SIG-M5 treated with dmso at 0.1 percent for 504 hours (cell line): ENCODE measurements at regions not wholly inside any gene's neighbourhood (a gene's known extent, or its start where the extent isn't known, plus 50 kb on each side); places are given as distances from the start of the nearest gene placed in this dataset.
"Not testable (repeated sequence)": the region's sequence is repeated elsewhere in the genome, so short reads cannot be mapped to it uniquely, and the experiment has no call there.

Source experiments
- DNase-seq: peaks from one replicate; lab custom pipeline; 2025; ENCODE audit not compliant: unreplicated experiment; lab: John Stamatoyannopoulos, UW

DNA sequence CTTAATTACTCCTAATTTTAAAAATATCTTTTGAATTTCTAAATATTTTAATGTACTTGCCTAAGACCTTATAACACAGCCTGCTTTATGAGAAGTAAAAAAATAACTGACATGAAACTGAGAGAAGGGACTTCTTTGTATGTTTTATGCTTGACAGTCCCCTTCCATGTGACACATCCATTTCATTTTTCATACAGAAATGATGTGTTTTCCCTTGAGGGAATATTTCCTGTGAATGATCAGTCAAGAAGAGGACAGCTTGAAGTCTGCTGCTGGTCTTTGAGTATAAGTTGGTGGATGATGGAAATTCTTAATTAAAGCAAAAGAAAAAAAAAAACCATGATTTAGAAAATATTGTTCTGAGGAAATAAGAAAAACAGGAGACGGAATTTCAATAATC, 230.4 kb upstream of the KLHL1 start:
- DNase-seq: no peak

- no peak for DNase-seq
Observed at GRCh38 chr13:70336866-70337265, 228.6 kb upstream of the KLHL1 start.

DNA sequence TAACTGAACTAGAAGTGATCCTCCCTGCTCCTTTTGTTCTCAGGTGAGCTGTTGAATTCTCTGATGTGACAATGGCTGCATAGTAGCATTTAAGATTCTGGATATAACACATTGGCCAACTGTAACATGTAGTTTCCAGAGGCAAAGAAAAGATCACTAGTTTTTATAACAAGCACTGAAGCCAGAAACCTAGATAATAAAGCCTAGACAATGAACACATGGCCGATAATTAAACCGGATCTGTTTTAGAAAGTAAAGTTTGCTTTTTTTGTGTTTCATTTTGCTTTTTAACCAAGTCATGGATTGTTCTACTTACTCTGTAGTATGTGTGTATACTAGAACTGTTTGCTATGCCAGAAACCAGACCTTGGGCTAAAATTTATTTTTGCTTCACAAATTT, 225.5 kb upstream of the KLHL1 start:
- DNase-seq: no peak

DNA sequence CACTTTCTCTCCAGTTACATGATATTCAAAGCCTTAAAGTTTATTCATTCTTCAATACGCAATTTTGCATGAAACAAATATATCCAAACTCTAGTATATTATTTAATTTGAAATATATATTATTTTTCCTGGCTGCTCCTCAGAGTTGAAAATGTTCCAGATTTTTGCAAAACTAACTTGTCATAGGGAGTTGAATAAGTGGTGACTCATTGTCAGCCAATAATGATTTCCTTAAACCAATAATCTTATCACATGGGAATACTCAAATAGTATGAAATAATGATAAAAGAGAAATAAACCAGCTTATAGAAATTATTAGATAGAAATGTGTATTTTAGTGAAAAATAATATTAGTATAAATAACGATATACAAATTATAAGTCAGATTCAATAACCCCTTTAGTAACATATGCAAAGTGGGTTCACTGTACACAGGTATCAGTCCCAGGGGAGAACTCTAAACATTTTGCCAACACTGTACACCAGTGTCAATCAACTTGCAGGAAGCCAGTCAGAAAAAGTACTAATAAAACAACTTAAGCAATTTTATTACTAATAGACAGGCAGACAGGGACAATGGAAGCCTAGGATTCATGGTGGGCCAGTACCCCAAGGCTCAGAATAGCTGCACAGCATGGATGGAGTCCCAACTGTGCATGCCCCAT, 222.6 kb upstream of the KLHL1 start:
- DNase-seq: no peak

- DNase-seq: no peak
Observed at GRCh38 chr13:70324519-70324918, 216.3 kb upstream of the KLHL1 start.

DNA sequence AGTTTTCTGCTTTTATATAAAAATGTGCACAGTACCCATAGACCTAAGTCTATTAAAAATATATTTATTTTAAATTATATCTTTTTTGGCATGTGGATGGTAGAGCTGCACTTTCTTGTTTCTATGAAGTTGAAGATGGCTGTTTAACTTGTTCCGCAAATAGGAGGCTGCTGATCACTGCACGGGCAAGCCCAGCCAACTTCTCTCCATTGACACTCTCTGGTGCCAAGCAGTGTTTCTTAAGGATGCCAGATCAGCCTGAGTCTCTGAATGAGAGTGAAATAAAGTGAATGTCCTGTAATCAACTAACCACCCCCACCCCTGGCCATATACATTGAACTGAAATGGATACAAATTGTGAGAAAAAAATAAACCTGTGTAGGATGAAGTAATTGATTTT, 202.9 kb upstream of the KLHL1 start:
- no peak for DNase-seq

DNA sequence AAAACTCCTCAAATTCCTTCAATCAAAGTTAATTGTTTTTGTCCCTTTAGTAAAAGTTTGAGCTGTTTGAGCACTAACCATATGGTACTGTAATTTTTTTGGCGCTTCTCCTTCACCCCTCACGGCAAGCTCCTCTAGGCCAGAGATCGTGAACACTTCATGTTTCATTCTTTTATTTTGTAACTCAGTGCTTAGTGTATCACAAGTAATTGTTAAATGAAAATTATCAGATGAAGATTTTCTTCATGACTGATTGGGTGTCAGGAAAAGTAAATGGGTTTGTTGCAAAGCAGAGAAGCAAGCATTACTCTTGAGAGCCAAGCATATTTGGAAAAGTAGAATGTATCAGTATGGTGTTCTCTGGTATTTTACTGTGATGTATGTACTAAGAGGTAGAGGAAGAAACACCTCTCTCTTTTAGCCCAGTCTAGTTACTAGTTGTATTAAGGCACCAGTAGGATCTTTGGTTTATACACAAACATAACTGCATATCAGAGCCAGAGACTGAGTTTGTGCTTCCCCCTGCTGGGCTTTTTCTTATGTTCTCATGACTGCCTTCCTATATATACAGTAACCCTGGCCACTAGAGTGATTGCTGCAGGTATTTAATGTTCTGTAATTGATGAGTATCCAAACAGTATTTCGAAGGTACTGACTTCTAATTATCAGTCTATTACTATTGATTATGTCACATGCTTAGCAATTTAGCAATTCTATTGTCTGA, 202.3 kb upstream of the KLHL1 start:
- DNase-seq: peak; percentile 60

GRCh38 chr13:70297189-70297616, 189.0 kb upstream of the KLHL1 start:
- no peak for DNase-seq

DNA sequence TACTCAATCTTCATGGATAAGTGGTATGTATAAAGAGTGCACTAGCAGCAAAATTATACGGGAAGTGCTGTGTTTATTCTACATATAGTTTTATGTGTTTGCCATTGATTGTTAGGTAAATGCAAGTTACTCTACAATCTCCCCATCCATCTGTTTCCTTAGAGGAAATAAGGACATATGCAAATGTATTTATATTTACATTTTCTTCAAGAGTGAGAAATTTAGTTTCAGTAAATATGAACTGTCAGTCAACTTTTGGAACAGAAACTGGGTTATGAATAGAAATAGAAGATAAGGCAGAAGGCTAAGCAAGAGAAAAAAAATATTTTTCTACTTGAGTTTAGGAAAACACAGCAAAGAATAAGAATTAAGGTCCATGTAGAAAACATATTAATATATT, 176.1 kb upstream of the KLHL1 start:
- no peak for DNase-seq

DNA sequence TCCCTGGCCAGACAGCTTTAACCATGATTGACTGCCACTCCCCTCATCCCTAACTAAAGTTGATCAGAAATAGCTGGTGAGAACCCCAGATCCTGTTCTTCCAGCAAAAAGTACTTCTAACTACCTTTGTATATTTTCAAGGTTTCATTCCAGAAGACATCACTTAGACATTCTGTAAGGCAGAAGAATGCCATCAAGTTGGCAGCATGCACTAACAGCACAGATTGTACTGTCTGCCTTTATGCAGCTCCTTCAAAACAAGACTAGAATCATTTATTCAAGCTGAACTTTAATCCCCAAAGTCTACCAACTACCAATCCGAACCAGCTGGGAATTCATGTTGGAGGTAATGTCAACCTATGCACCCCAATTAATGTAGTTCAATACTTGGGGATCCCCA, 167.6 kb upstream of the KLHL1 start:
- no peak for DNase-seq

DNA sequence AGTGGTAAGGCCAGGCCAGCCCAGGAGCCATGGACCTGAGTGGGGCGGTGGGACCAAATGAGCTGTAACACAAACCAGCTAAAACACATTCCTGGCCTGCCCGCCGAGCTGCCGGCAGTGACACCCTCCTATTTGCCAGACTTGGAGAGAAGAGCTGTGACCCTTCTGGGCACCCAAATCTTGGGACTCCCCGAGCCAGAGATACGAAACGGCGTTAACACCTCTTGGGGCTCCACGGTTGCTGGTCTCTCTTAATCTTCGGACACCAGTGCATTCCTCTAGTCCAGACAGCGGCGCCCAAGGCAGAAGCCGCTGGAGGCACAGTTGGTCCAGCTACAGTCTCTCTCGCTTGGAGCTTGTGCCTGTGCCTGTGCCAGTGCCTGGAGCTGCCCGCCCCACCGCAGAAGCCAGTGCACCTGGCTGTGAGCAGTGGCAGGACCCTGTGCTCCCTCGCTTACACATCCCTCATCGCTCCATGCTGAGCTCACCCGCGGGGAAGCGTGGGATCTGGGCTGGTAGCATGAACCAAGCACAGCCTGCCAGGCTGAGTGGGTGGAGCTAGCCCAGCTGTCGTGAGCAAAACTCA, 147.2 kb upstream of the KLHL1 start:
- no peak for DNase-seq

- no peak for DNase-seq
Observed at GRCh38 chr13:70253834-70254233, 145.6 kb upstream of the KLHL1 start.

GRCh38 chr13:70253411-70253810, 145.2 kb upstream of the KLHL1 start:
- no peak for DNase-seq

- DNase-seq: peak; percentile 15
Observed at GRCh38 chr13:70249332-70250064, 141.2 kb upstream of the KLHL1 start.

- no peak for DNase-seq
Observed at GRCh38 chr13:70237131-70237530, 128.9 kb upstream of the KLHL1 start.

- DNase-seq: no peak
Observed at GRCh38 chr13:70235565-70235964, 127.3 kb upstream of the KLHL1 start.

DNA sequence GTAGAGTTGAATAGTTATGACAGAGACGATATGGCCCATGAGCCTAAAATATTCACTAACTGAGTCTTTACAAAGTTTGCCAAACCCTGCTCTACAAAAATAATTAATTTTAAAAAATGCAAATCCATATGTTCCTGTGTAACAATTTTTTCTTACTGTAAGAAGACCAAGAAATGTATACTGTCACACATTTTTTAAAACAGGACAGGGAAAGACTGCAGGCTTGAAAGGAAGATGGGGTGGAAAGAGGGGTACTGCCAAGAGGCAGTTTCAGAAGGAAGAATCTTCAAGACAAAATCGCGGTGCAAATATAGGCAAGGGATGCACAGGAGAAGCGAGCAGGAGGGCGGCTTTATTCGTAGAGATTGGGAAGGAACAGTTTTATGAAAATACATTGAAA, 115.7 kb upstream of the KLHL1 start:
- no peak for DNase-seq

GRCh38 chr13:70222926-70223325, 114.7 kb upstream of the KLHL1 start:
- DNase-seq: no peak

GRCh38 chr13:70218618-70219017, 110.4 kb upstream of the KLHL1 start:
- DNase-seq: no peak

GRCh38 chr13:70208968-70209367, 100.7 kb upstream of the KLHL1 start:
- not testable (repeated sequence) for DNase-seq

DNA sequence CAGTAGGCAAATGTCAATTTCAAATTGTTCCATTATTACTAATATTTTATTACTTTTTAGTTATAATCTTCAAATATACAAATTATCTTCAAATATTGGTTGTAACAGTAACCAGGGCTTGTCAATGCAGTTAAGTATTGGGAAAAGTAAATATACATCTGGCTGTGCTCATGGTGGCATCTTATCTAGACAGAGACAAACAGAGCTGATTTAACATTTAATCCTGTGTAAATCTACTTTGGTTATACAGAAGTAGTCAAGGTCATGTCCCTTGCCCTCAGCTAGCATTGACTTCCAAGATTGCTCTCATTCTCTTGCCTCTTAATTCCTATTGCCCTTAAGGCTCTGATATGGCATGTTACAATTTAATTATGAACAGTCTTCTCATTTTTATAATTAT, 98.4 kb upstream of the KLHL1 start:
- DNase-seq: no peak
